GM21423 (cell line): ENCODE measurements at regions not wholly inside any gene's neighbourhood (a gene's known extent, or its start where the extent isn't known, plus 50 kb on each side); places are given as distances from the start of the nearest gene placed in this dataset.

Source experiments
- ATAC-seq: cut with Tn5 transposase; IDR thresholded peaks from one replicate; pipeline ENCODE4 v1.9.1; 2021; ENCODE audit warnings: mild to moderate bottlenecking, moderate library complexity; ENCODE audit not compliant: unreplicated experiment

- no peak for ATAC-seq
These were observed 410.2 kb upstream of the CHST9 start for GRCh38 chr18:27595113-27595838.

- ATAC-seq = no peak
These were observed 400.6 kb upstream of the CHST9 start for GRCh38 chr18:27585602-27586173.

- ATAC-seq = no peak
These were observed 398.4 kb upstream of the CHST9 start for GRCh38 chr18:27583466-27583865.

- no peak for ATAC-seq
These were observed 397.8 kb upstream of the CHST9 start for GRCh38 chr18:27582760-27583412.

- ATAC-seq = no peak
These were observed 396.3 kb upstream of the CHST9 start for GRCh38 chr18:27581296-27581904.

- ATAC-seq = no peak
These were observed 394.3 kb upstream of the CHST9 start for GRCh38 chr18:27579364-27579763.

- no peak for ATAC-seq
These were observed 392.6 kb upstream of the CHST9 start for GRCh38 chr18:27577752-27578151.

- no peak for ATAC-seq
These were observed 392.2 kb upstream of the CHST9 start for GRCh38 chr18:27577265-27577664.

GRCh38 chr18:27567434-27567833 lies 382.3 kb upstream of the CHST9 start:
- ATAC-seq = no peak

GRCh38 chr18:27564066-27564465 lies 379.0 kb upstream of the CHST9 start:
- ATAC-seq = no peak

GRCh38 chr18:27558388-27559155 lies 373.5 kb upstream of the CHST9 start:
- ATAC-seq = no peak

GRCh38 chr18:27556741-27557140 lies 371.6 kb upstream of the CHST9 start:
- no peak for ATAC-seq

GRCh38 chr18:27549335-27550039 lies 364.4 kb upstream of the CHST9 start:
- no peak for ATAC-seq

- ATAC-seq = no peak
These were observed 361.9 kb upstream of the CHST9 start for GRCh38 chr18:27546991-27547390.

GRCh38 chr18:27544206-27544605 lies 359.1 kb upstream of the CHST9 start:
- no peak for ATAC-seq

- no peak for ATAC-seq
These were observed 356.2 kb upstream of the CHST9 start for GRCh38 chr18:27541293-27541692.

GRCh38 chr18:27540111-27540510 lies 355.0 kb upstream of the CHST9 start:
- ATAC-seq = no peak

GRCh38 chr18:27528925-27529521 lies 343.9 kb upstream of the CHST9 start:
- no peak for ATAC-seq

- ATAC-seq = no peak
These were observed 342.7 kb upstream of the CHST9 start for GRCh38 chr18:27527856-27528255.

- no peak for ATAC-seq
These were observed 335.3 kb upstream of the CHST9 start for GRCh38 chr18:27520401-27520800.
